ENCODE measurements at regions not wholly inside any gene's neighbourhood (a gene's known extent, or its start where the extent isn't known, plus 50 kb on each side); places are given as distances from the start of the nearest gene placed in this dataset.

- no peak for TF ChIP-seq CTCF (IDR thresholded peaks at IDR 0.05)
- no peak for TF ChIP-seq EZH2 (IDR thresholded peaks at IDR 0.05)
Measured at GRCh38 chr11:109527496-109527895, 105.5 kb downstream of the C11orf87 start.
